DMS79 (cell line): ENCODE measurements at regions not wholly inside any gene's neighbourhood (a gene's known extent, or its start where the extent isn't known, plus 50 kb on each side); places are given as distances from the start of the nearest gene placed in this dataset.
"Not testable (repeated sequence)": the region's sequence is repeated elsewhere in the genome, so short reads cannot be mapped to it uniquely, and the experiment has no call there.

Experiments used
- DNase-seq: peaks from one replicate; lab custom pipeline; 2025; lab: John Stamatoyannopoulos, UW

DNA sequence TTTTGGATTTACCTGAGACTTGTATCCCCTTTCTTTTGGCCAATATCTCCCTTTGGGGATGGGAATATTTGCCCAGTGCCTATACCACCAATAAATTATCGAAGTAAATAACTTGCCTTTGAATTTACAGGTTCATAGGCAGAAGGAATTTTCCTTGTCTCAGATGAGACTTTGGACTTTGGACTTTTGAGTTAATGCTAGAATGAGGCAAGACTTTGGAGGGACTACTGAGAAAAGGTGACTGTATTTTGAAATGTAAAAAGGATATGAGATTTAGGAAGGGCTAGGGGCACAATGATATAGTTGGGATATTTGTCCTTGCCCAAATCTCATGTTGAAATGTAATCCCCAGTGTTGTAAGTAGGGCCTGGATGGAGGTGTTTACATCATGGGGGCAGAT lies 384.5 kb upstream of the GHITM start:
- DNase-seq = no peak

DNA sequence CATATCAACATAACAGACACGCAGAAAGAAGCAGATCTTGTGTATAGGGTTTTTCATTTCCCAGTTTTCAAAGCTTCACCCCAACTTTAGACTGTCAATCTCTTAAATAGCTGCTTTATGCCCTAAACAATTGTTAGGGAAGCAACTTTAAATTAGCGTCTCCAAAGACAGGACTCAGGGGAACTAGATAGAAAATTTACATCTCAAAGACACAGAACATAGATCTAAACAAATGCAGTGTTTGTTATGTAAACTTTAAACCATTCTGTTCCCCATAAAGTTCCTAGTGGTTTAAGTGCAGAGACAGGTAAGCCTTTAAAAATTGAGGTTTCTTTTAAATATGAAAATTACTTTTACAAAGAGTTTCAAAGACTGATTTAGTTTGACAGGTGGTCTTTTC lies 379.2 kb upstream of the GHITM start:
- DNase-seq = no peak

DNA sequence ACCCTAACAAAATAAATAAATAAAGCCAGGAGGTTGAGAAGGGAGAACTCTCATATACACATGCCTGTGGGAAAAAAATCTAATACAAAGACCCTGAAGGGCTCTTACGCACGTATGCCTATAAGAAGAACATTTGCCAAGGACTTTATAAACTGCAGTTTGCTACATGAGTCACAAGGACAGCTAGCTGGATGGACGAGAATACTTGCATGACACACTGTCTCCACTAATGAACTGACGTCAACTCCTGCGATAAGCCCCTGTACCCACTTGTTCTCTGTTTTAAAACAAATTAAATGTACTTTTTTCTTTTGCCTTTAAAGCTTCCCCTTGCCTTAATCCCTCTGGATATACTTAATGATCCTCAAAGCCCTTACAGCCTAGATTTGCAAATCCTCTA lies 374.6 kb upstream of the GHITM start:
- no peak for DNase-seq

DNA sequence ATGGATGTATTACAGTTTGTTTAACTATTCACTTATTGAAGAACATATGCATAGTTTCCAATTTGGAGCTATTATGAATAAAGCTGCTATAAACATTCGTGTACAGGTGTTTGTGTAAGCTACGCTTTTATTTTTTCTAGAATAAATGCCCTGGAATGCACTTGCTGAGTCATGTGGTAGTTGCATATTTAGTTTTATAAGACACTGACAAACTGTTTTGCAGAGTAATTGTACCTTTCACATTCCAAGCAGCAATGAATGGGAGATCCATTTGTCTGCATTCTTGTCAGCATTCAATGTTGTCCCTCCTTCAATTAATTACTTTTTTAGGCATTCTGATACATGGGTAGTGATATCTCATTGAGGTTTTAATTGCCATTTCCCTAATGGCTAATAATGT lies 373.6 kb upstream of the GHITM start:
- no peak for DNase-seq

GRCh38 chr10:83769281-83769820 lies 370.0 kb upstream of the GHITM start:
- DNase-seq = no peak

DNA sequence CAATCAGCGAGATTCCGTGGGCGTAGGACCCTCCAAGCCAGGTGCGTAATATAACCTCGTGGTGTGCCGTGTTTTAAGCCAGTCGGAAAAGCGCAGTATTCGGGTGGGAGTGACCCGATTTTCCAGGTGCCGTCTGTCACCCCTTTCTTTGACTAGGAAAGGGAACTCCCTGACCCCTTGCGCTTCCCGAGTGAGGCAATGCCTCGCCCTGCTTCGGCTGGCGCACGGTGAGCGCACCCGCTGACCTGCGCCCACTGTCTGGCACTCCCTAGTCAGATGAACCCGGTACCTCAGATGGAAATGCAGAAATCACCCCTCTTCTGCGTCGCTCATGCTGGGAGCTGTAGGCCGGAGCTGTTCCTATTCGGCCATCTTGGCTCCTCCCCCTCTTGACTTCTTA lies 352.6 kb upstream of the GHITM start:
- DNase-seq = not testable (repeated sequence)

- no peak for DNase-seq
These were observed 337.3 kb upstream of the GHITM start for GRCh38 chr10:83801983-83802382.

DNA sequence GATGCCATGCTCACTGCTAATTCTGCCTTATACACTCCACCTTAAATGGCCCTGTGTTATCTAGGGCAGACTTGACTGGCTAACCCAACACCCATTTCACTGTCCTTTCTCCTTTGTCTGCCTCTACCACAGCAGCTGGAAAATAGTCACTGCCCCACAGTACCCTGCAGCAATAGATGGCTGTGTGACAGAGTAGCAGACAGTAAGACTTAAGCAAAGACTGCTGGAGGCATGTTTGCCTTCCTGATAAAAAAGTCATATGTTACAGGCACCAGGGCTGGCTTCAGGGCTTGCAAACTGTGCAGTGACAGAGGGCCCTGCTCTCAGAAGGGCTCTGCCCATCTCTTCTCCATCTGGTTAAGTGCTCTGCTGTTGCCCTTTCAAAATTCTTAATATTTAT lies 332.6 kb upstream of the GHITM start:
- no peak for DNase-seq

DNA sequence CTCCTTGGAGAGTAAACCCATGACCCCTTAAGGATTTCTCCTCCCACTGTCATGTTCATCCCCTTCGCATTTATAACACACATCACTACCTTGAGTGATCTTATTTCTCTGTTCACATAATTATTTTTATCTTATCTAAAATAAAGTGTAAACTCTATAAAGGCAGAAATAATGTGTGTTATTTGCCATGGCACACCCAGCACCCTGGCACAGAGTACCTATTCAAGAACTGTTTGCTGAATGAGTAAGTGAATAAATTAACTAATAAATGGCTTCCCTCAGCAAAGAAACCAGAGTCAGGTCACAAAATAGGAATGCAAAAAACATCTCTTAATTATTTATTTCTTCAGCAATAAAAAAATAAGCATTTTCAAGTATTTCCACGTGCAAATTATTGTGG lies 330.3 kb upstream of the GHITM start:
- DNase-seq = no peak

DNA sequence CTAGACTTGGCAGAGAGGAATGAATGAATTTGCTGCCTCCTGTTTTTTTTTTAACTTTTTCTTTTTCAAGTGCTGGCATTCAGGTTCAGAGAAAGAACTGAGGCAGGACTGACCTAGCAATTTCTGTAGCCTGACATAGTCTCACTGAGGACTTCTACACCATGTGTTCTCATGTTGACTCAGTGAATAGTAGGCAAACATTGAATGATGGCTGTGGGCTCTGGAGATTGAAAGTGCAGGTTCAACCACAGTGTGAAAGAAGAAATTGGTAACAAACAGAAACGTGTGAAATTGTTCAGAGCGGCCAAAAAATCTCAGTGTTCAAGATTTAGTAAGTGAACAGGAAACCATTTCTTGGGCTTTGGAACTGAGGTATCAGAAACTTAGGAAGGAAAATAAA lies 322.4 kb upstream of the GHITM start:
- no peak for DNase-seq

DNA sequence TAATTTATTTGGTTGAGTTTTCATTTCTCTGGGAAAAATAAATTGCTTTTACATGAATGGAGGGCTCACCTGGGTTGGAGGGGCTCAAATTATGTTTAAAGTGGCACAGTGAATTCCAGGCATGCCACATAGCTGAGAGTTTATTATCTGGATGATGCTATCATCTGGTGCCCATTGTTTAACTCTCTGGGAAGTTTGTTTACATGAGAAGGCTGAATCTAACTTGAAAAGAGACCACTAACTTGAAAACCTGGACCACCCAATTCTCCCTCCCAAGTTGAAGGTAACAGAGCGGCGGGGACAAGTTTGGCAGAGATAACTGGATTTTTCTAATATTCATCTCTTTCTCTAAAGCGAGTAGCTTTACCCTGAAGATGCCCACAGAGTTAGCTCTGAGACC lies 321.5 kb upstream of the GHITM start:
- no peak for DNase-seq

DNA sequence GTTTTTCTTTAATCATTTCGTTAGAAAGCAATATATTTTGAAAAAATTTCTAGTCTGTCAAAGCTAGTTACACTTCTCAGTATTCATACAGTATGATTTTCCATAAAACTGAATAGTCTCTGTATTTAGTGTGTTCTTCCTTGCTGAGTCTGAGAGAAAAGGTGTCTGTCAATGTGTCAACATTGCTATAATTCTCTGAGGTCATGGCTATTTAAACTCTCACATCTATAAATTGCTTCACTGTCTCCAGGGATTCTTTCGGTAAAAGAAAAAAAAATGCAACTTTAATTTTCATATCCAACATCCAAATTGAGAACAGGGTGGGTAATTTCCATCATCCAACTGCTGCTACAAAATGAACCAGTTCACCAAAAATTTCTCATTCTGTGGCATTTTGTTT lies 319.7 kb upstream of the GHITM start:
- no peak for DNase-seq

GRCh38 chr10:83820033-83820432 lies 319.3 kb upstream of the GHITM start:
- DNase-seq = no peak

GRCh38 chr10:83824099-83824498 lies 315.2 kb upstream of the GHITM start:
- no peak for DNase-seq

DNA sequence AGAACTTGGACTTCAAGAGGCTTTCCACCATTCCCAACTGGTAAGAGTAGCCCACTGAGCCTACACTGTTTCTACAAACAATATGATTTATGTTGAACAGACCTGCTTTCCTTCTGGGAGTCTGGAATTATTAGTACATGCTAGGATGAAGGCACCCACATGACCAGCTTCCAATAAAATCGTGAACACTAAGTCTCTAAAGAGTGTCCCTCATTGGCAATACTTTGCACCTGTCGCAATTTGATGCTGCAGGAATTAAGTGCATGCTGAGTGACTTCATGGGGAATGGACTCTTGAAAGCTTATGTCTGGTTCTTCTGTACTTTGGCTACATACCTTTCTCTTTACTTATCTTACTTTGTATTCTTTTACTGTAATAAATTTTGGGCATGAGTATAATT lies 305.2 kb upstream of the GHITM start:
- DNase-seq = no peak

GRCh38 chr10:83835945-83836745 lies 303.2 kb upstream of the GHITM start:
- no peak for DNase-seq

GRCh38 chr10:83848677-83849076 lies 290.6 kb upstream of the GHITM start:
- DNase-seq = no peak

- no peak for DNase-seq
These were observed 290.2 kb upstream of the GHITM start for GRCh38 chr10:83849150-83849549.

- no peak for DNase-seq
These were observed 287.2 kb upstream of the GHITM start for GRCh38 chr10:83852146-83852545.

- no peak for DNase-seq
These were observed 276.6 kb upstream of the GHITM start for GRCh38 chr10:83862723-83863122.

DNA sequence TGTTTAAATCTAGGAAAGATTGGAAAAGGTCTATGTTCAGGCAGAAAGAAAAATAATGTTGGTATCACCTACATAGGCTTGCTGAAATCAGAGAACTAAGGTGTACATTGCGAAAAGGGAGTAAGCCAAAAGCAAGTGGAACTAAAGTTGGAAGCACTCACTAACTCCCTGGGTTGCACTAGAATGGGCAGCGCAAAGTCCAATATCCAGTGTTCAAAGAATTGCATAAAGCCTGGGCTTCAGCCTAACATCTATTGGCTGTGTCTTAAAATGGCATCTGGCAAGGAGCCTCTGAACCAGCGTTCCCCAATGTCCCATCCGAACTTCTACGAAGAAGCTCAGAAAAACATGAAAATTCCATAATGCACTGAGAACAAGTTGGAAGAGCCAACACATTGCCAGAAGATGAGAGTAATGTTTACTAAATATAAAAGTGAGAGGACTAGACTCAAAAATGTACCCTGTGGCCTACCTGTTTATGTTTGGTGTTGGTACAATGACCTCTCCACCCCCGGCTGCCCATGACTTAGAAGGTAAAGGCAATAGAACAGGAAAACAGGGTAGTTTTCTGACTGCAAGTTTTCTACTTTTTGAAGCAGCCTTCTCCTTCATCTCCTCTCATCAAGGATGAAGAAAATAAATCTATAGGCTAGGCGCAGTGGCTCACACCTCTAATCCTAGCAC lies 275.9 kb upstream of the GHITM start:
- DNase-seq = no peak

- no peak for DNase-seq
These were observed 269.4 kb upstream of the GHITM start for GRCh38 chr10:83869898-83870297.
